ENCODE measurements at regions not wholly inside any gene's neighbourhood (a gene's known extent, or its start where the extent isn't known, plus 50 kb on each side); places are given as distances from the start of the nearest gene placed in this dataset.

DNA sequence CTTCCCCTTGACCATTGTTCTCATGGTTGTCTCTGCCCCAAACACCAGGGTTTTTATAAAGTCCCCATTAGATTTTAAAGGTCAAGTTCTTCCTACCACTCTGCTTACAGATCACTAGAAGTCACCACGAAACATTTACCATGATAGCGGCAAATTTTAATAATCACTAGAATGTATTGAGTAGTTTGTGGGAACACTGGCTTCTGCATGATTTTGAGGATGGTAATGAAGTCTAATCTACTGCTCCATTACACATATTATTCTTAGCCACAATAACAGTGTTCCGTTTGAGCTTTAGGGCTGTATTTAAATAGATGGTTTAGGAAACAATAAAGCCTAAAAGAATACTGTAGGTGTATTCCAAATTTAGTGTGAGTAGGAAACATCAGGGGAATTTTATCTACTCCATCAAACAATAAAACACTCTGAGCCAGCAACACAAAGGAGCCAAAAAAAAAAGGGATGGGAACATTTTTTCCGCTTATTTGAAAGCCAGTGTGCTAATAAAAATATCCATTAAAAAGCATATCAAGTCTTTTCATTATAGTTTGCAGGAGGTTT, 49.7 kb downstream of the KLF12 start:
- H3K9me3 Mint-ChIP-seq = no peaks in the 10 kb centered on the region
- peaks cover 14% of the 10 kb centered on the region for H3K36me3 Mint-ChIP-seq
- peaks cover 85% of the 10 kb centered on the region for H3K4me1 Mint-ChIP-seq
- H3K27ac Mint-ChIP-seq = peak overlapping the region; percentile 19
- no peaks in the 10 kb centered on the region for H3K27me3 Mint-ChIP-seq
- no peak overlapping the region for H3K4me3 Mint-ChIP-seq

DNA sequence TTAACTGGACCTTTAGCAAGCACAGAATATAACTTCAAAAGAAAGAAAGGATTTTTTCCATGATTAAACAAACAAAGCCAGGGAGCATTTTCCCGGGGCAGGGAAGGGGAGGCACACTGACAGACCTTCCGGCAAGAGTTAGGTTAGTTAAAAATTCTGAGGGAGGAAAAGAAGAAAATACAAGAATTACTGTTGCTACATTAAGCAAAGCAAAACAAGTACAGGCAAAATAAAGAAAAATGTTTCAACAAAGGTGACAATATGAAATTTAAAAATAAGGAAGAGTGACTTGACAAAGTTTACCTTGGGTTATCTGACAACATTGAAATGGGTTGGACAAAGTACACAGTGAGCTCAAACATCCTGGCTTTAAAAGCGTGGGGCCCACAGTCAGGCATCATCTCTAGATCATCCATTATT, 51.5 kb downstream of the KLF12 start:
- Mint-ChIP-seq H3K27me3 (no peaks in the 10 kb centered on the region), H3K36me3 (peaks cover 14% of the 10 kb centered on the region), H3K27ac (peak overlapping the region; percentile 60), H3K9me3 (no peaks in the 10 kb centered on the region), H3K4me1 (peaks cover 83% of the 10 kb centered on the region), H3K4me3 (peak overlapping the region; percentile 20)

DNA sequence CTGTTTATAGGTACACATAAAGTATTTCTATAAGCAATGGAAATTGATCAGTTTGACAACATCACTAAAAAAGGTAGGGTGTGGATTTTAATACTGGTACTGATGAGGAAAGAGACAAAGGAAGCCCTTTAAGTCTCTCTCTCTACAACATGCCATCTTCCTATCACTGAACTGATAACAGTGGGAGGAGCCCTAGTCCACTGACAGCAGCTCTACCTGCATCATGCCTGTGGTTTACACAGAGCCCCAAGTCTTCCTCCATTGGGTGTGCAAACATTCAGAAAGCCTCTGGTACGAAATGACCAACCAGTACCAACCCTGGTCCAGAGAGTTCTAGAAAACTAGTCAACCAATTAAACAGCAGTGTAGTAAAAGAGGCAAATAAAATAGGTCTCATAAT, 53.4 kb downstream of the KLF12 start:
- Mint-ChIP-seq H3K9me3 (no peaks in the 10 kb centered on the region), H3K36me3 (peaks cover 12% of the 10 kb centered on the region), H3K4me1 (peaks cover 83% of the 10 kb centered on the region), H3K27me3 (no peaks in the 10 kb centered on the region), H3K27ac (peak overlapping the region; percentile 23), H3K4me3 (peak overlapping the region; percentile 30)

DNA sequence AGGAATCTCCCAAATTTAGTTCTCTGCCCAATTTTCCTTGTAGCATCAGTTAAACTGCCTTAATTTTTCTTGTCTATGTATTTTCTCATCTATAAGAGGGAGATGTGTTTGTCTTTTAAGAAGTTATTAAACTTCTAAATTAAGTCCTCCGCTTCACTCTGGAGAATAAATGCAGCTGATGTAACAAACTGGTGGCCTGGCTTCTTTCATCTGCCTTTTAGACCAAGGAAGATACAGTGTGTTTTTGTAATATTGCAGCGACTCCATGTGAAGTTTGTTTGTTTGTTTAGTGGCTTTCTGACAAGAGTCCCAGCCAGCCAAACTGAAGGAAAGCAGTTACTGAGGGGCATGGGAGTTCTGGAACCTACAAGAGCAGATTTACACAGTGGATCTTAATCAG, 56.4 kb downstream of the KLF12 start:
- no peak overlapping the region for H3K4me3 Mint-ChIP-seq
- H3K4me1 Mint-ChIP-seq = peaks cover 88% of the 10 kb centered on the region
- H3K27me3 Mint-ChIP-seq = no peaks in the 10 kb centered on the region
- peaks cover 11% of the 10 kb centered on the region for H3K36me3 Mint-ChIP-seq
- no peaks in the 10 kb centered on the region for H3K9me3 Mint-ChIP-seq
- H3K27ac Mint-ChIP-seq = peak overlapping the region; percentile 68

DNA sequence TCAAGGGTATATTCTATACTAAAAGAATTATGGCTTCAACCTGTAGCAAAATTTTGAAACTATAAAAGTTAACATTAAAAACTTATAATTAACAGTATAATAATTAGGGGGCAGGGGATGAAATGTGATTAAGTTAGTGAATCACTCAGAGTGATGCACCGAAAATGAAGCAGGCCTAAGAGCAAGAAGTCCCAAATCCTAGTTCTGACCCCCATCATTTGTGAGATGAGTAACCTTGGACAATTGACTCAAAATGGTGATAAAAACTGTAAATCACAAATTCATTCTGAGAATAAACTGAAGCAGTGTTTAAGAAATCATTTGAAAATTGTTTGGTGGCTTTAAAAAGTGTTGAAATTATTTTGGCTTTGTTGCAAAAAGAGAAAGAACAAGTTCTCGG, 56.8 kb downstream of the KLF12 start:
- H3K9me3 Mint-ChIP-seq = no peaks in the 10 kb centered on the region
- H3K4me3 Mint-ChIP-seq = no peak overlapping the region
- no peaks in the 10 kb centered on the region for H3K27me3 Mint-ChIP-seq
- peaks cover 84% of the 10 kb centered on the region for H3K4me1 Mint-ChIP-seq
- peak overlapping the region; percentile 68 for H3K27ac Mint-ChIP-seq
- peaks cover 7% of the 10 kb centered on the region for H3K36me3 Mint-ChIP-seq

GRCh38 chr13:74074723-74075122, 59.5 kb downstream of the KLF12 start:
- no peaks in the 10 kb centered on the region for H3K27me3 Mint-ChIP-seq
- H3K27ac Mint-ChIP-seq = peak overlapping the region; percentile 25
- peaks cover 3% of the 10 kb centered on the region for H3K36me3 Mint-ChIP-seq
- H3K4me3 Mint-ChIP-seq = no peak overlapping the region
- peaks cover 76% of the 10 kb centered on the region for H3K4me1 Mint-ChIP-seq
- H3K9me3 Mint-ChIP-seq = no peaks in the 10 kb centered on the region

- Mint-ChIP-seq H3K27me3 (no peaks in the 10 kb centered on the region), H3K9me3 (no peaks in the 10 kb centered on the region), H3K4me3 (no peak overlapping the region), H3K4me1 (peaks cover 78% of the 10 kb centered on the region), H3K36me3 (peaks cover 4% of the 10 kb centered on the region), H3K27ac (no peak overlapping the region)
Measured at GRCh38 chr13:74073274-74073673, 60.9 kb downstream of the KLF12 start.

- H3K27me3 Mint-ChIP-seq = no peaks in the 10 kb centered on the region
- H3K4me3 Mint-ChIP-seq = peak overlapping the region; percentile 80
- peaks cover 81% of the 10 kb centered on the region for H3K4me1 Mint-ChIP-seq
Measured at GRCh38 chr13:74070513-74070912, 63.7 kb downstream of the KLF12 start.

GRCh38 chr13:74070065-74070464, 64.1 kb downstream of the KLF12 start:
- no peaks in the 10 kb centered on the region for H3K27me3 Mint-ChIP-seq
- peaks cover 81% of the 10 kb centered on the region for H3K4me1 Mint-ChIP-seq
- no peaks in the 10 kb centered on the region for H3K9me3 Mint-ChIP-seq
- H3K36me3 Mint-ChIP-seq = peaks cover 8% of the 10 kb centered on the region
- peak overlapping the region; percentile 80 for H3K4me3 Mint-ChIP-seq
- H3K27ac Mint-ChIP-seq = peak overlapping the region; percentile 87

More at GRCh38 chr13:74070513-74070912, 63.7 kb downstream of the KLF12 start:
- Mint-ChIP-seq H3K27ac (peak overlapping the region; percentile 87), H3K36me3 (peaks cover 8% of the 10 kb centered on the region), H3K9me3 (no peaks in the 10 kb centered on the region)

- no peaks in the 10 kb centered on the region for H3K27me3 Mint-ChIP-seq
- H3K4me3 Mint-ChIP-seq = no peak overlapping the region
- H3K36me3 Mint-ChIP-seq = peaks cover 8% of the 10 kb centered on the region
- peaks cover 81% of the 10 kb centered on the region for H3K4me1 Mint-ChIP-seq
- no peaks in the 10 kb centered on the region for H3K9me3 Mint-ChIP-seq
- H3K27ac Mint-ChIP-seq = peak overlapping the region; percentile 24
Measured at GRCh38 chr13:74068471-74068870, 65.7 kb downstream of the KLF12 start.

DNA sequence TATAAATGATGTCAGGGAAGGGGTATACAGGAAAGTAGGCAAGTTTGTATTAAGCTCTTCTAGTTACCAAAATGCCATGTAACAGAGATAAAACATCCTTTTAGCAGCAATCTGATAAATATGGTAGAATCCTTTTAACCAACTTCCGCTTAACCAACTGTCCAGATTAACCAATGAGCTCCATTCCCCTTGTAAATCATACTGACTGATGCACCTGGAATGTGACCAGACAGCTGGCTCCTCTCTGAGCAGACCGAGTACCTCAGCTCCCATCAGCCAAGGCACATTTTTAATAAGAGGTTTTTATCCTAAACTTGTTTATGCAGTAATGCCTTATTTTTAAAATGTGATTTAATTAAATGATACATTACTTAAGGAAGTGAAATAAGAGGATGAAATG, 66.4 kb downstream of the KLF12 start:
- no peak overlapping the region for H3K4me3 Mint-ChIP-seq
- peaks cover 6% of the 10 kb centered on the region for H3K36me3 Mint-ChIP-seq

GRCh38 chr13:74066937-74067336, 67.3 kb downstream of the KLF12 start:
- H3K27ac Mint-ChIP-seq = no peak overlapping the region
- H3K4me3 Mint-ChIP-seq = no peak overlapping the region
- no peaks in the 10 kb centered on the region for H3K27me3 Mint-ChIP-seq
- H3K36me3 Mint-ChIP-seq = peaks cover 5% of the 10 kb centered on the region
- no peaks in the 10 kb centered on the region for H3K9me3 Mint-ChIP-seq
- peaks cover 89% of the 10 kb centered on the region for H3K4me1 Mint-ChIP-seq

More for the DNA sequence above, 66.4 kb downstream of the KLF12 start:
- H3K4me1 Mint-ChIP-seq = peaks cover 81% of the 10 kb centered on the region
- no peaks in the 10 kb centered on the region for H3K9me3 Mint-ChIP-seq
- H3K27ac Mint-ChIP-seq = no peak overlapping the region
- H3K27me3 Mint-ChIP-seq = no peaks in the 10 kb centered on the region

DNA sequence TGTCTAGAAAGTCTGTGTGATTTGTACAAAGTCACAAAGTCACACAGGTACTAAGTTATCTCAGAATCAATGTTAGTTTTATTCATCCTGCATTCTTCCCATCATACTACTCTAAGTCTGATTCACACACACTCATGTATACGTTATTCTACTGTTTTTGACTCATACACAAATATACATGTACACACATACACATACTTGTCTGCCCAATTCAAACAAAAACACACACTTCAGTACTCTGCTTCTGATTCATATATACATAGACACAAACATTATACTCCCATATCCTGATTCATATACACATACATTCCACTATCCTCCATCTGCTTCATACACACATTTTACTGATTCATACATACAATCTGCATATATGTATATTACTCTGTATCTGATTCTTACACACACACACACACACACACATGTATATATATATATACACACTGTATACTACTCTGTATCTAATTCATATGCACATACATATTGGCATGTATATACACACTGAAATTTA, 69.3 kb downstream of the KLF12 start:
- Mint-ChIP-seq H3K27me3 (no peaks in the 10 kb centered on the region), H3K4me3 (no peak overlapping the region), H3K36me3 (peaks cover 9% of the 10 kb centered on the region), H3K27ac (peak overlapping the region; percentile 14), H3K4me1 (peaks cover 97% of the 10 kb centered on the region), H3K9me3 (no peaks in the 10 kb centered on the region)

DNA sequence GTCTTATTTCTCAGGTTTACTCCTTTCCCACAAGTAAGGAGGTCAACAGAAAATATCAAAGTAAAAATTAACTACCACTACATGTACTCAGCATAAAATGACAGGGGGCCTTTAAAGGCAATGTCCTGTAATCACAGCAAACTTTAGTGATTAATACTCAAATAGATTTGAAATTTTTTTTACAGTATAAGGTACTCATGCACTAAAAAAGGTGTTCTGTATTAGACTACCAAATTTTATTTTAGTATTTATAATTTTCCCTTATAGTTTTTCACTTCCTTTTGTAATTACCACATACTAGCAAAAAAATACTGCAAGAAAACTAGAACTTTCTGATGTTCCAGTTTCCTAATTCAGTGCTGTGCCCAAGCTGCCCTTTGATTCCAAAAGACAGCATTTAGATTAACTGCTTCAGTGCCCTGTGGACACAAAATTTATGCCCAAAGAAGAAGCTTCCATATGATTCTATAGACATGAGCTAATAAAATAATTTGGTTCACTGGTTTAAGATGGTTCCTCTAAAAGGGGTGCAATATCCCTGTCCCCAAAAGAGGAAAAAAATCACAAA, 70.6 kb downstream of the KLF12 start:
- H3K27me3 Mint-ChIP-seq = no peaks in the 10 kb centered on the region
- H3K9me3 Mint-ChIP-seq = no peaks in the 10 kb centered on the region
- peaks cover 97% of the 10 kb centered on the region for H3K4me1 Mint-ChIP-seq
- H3K4me3 Mint-ChIP-seq = no peak overlapping the region
- H3K27ac Mint-ChIP-seq = peak overlapping the region; percentile 98
- peaks cover 7% of the 10 kb centered on the region for H3K36me3 Mint-ChIP-seq

- Mint-ChIP-seq H3K4me3 (peak overlapping the region; percentile 81), H3K36me3 (peaks cover 7% of the 10 kb centered on the region), H3K27ac (peak overlapping the region; percentile 98), H3K4me1 (peaks cover 92% of the 10 kb centered on the region), H3K27me3 (no peaks in the 10 kb centered on the region), H3K9me3 (no peaks in the 10 kb centered on the region)
Measured at GRCh38 chr13:74062933-74063332, 71.3 kb downstream of the KLF12 start.

GRCh38 chr13:74061926-74062595, 72.1 kb downstream of the KLF12 start:
- H3K27ac Mint-ChIP-seq = peak overlapping the region; percentile 98
- no peaks in the 10 kb centered on the region for H3K9me3 Mint-ChIP-seq
- peaks cover 92% of the 10 kb centered on the region for H3K4me1 Mint-ChIP-seq
- H3K4me3 Mint-ChIP-seq = peak overlapping the region; percentile 81
- no peaks in the 10 kb centered on the region for H3K27me3 Mint-ChIP-seq
- H3K36me3 Mint-ChIP-seq = peaks cover 10% of the 10 kb centered on the region

Data from activated naive CD4-positive, alpha-beta T cell treated with anti-CD3 and anti-CD28 coated beads, Interleukin-2, amount 50 U/mL, for 24 hours (primary cell).